Fibroblast of villous mesenchyme (primary cell): ENCODE measurements at regions not wholly inside any gene's neighbourhood (a gene's known extent, or its start where the extent isn't known, plus 50 kb on each side); places are given as distances from the start of the nearest gene placed in this dataset.
A peak's percentile ranks its signal among the peaks of the same experiment; 100 is the strongest.

Experiments used
- DNase-seq: peaks from one replicate; pipeline ENCODE4 v3.0.0-alpha.2; 2010; ENCODE audit warnings: low read depth
- H3K4me3 ChIP-seq: 2 replicates; pipeline ENCODE4 v1.5.1; 2011; ENCODE audit warnings: low read depth, mild to moderate bottlenecking, low read length
- CTCF ChIP-seq: IDR thresholded peaks from 2 replicates; pipeline ENCODE4 v1.5.1; 2012; ENCODE audit warnings: low read depth, mild to moderate bottlenecking, low read length; ENCODE audit not compliant: insufficient read depth

- no peak for DNase-seq
- no peak for TF ChIP-seq CTCF
These were observed 87.9 kb upstream of the KLHL29 start for GRCh38 chr2:23297112-23297511.

GRCh38 chr2:23298551-23298950, 86.4 kb upstream of the KLHL29 start:
- TF ChIP-seq CTCF, result no peak
- no peak overlapping the region for H3K4me3 ChIP-seq

More at GRCh38 chr2:23297112-23297511, 87.9 kb upstream of the KLHL29 start:
- H3K4me3 ChIP-seq, result no peak overlapping the region

GRCh38 chr2:23299476-23300195, 85.3 kb upstream of the KLHL29 start:
- DNase-seq, result no peak
- H3K4me3 ChIP-seq, result no peak overlapping the region
- TF ChIP-seq CTCF, result no peak

More at GRCh38 chr2:23298551-23298950, 86.4 kb upstream of the KLHL29 start:
- DNase-seq, result no peak

- DNase-seq, result peak; percentile 28
- H3K4me3 ChIP-seq, result no peak overlapping the region
- no peak for TF ChIP-seq CTCF
These were observed 83.8 kb upstream of the KLHL29 start for GRCh38 chr2:23301136-23301535.

- TF ChIP-seq CTCF, result no peak
- no peak overlapping the region for H3K4me3 ChIP-seq
- DNase-seq, result no peak
These were observed 82.4 kb upstream of the KLHL29 start for GRCh38 chr2:23302591-23302990.

- no peak for DNase-seq
- H3K4me3 ChIP-seq, result no peak overlapping the region
- TF ChIP-seq CTCF, result no peak
These were observed 78.6 kb upstream of the KLHL29 start for GRCh38 chr2:23306401-23306800.

GRCh38 chr2:23311186-23311585, 73.8 kb upstream of the KLHL29 start:
- no peak for TF ChIP-seq CTCF
- no peak for DNase-seq
- no peak overlapping the region for H3K4me3 ChIP-seq
